ENCODE measurements at regions not wholly inside any gene's neighbourhood (a gene's known extent, or its start where the extent isn't known, plus 50 kb on each side); places are given as distances from the start of the nearest gene placed in this dataset.
A peak's percentile ranks its signal among the peaks of the same experiment; 100 is the strongest.
"Not testable (repeated sequence)": the region's sequence is repeated elsewhere in the genome, so short reads cannot be mapped to it uniquely, and the experiment has no call there.

- DNase-seq (ENCODE audit: low read depth), result not testable (repeated sequence)
Observed at GRCh38 chr7:84880326-84880997, 306.4 kb downstream of the SEMA3D start.

GRCh38 chr7:84879570-84880325 lies 307.1 kb downstream of the SEMA3D start:
- DNase-seq (ENCODE audit: low read depth), result no peak

GRCh38 chr7:84877943-84878570 lies 308.8 kb downstream of the SEMA3D start:
- DNase-seq (ENCODE audit: low read depth), result no peak

GRCh38 chr7:84876061-84876821 lies 310.6 kb downstream of the SEMA3D start:
- no peak for DNase-seq (ENCODE audit: low read depth)

DNA sequence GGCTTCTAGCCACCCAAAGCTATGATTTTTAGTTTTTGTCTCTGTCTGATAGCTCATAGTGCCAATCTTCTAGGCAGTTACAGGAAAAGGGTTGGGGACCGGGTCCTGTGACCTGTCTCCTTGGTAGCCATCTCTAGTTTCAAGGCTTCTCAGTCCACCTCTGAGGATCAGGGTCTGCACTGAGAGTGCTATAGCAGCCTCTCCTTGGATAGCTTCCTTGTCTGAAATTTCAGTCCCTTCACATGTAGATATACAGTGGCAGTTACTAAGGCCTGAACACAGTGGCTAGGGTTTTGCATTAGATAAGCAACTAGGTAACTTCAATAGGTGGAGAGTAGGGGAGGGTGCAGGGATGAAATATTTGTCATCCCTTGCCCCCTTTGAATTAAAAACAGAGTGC lies 321.3 kb downstream of the SEMA3D start:
- no peak for DNase-seq (ENCODE audit: low read depth)

GRCh38 chr7:84857336-84857735 lies 329.5 kb downstream of the SEMA3D start:
- DNase-seq (ENCODE audit: low read depth), result no peak

- no peak for DNase-seq (ENCODE audit: low read depth)
Observed at GRCh38 chr7:84855758-84856157, 331.1 kb downstream of the SEMA3D start.

GRCh38 chr7:84848974-84849372 lies 337.9 kb downstream of the SEMA3D start:
- not testable (repeated sequence) for DNase-seq (ENCODE audit: low read depth)

GRCh38 chr7:84848219-84848973 lies 338.5 kb downstream of the SEMA3D start:
- DNase-seq (ENCODE audit: low read depth), result no peak

- DNase-seq (ENCODE audit: low read depth), result no peak
Observed at GRCh38 chr7:84847790-84848189, 339.1 kb downstream of the SEMA3D start.

DNA sequence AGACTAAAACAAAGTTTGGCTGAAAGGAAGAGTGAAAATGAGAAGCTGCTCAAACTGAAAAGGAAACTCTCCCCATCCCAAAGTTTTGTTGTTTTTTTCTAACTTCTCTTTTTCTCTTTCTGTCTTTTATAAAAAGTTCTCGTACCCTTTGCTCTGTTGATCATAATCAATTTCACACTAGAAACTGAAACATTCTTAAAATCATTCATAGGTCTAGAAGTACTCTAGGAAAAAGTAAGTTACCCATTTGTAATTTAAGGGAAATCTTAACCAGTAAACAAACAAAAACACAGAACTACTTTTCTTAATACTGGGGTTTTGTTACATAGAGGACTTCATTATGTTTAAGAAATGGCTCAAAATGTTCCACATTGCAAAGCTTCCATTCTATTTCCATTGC lies 339.8 kb downstream of the SEMA3D start:
- no peak for DNase-seq (ENCODE audit: low read depth)

GRCh38 chr7:84845971-84846370 lies 340.9 kb downstream of the SEMA3D start:
- DNase-seq (ENCODE audit: low read depth), result no peak

- no peak for DNase-seq (ENCODE audit: low read depth)
Observed at GRCh38 chr7:84844771-84845170, 342.1 kb downstream of the SEMA3D start.

- peak; percentile 25 for DNase-seq (ENCODE audit: low read depth)
Observed at GRCh38 chr7:84841809-84842208, 345.0 kb downstream of the SEMA3D start.

GRCh38 chr7:84838857-84839256 lies 348.0 kb downstream of the SEMA3D start:
- DNase-seq (ENCODE audit: low read depth), result no peak

DNA sequence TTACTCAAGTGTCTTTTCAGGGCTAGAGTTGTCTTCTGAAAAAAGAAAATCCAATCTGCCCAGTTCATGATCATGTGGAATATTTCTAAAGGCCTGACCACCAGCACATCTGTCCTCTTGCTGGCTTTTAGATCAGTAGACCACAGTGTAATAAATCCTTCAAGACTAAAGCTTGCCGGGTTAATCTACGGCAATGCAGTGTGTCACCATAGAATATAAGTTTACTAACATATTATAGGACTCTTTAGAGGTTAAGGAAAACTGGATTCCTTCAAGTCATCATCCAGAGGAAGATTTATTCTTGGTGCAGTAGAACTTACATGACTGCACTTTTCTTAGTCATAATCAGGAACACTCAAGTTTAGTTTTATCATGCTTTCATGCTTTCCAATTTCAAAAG lies 349.5 kb downstream of the SEMA3D start:
- peak; percentile 47 for DNase-seq (ENCODE audit: low read depth)

GRCh38 chr7:84829719-84830118 lies 357.1 kb downstream of the SEMA3D start:
- no peak for DNase-seq (ENCODE audit: low read depth)

DNA sequence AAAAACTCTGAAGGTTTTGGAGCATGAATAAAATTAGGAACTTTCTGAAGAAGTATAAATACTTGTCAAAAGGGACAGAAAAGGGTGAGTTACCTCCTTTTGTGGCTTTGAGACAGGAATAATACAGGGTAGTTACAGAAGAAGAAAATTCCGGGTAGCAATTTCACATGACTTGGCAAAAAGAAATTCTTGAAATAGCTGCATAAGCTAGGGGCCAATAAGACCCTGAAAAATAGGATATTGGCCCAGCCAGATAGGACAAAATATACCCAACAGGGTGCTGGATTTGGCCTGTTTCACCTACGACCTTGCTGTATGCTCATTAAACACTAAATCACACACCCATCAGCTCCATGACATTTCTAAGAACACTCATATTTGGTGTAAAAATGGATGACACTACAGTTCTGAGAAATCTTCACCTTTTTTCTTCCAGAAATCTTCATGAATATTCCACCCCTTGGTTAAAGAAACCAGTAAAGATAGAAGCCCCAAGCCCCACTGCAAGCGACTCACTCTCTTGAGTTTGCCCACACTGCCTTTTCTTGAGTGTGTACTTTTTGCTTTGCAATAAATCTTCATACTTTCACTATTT lies 362.7 kb downstream of the SEMA3D start:
- DNase-seq (ENCODE audit: low read depth), result no peak

GRCh38 chr7:84823530-84823929 lies 363.3 kb downstream of the SEMA3D start:
- no peak for DNase-seq (ENCODE audit: low read depth)

- DNase-seq (ENCODE audit: low read depth), result no peak
Observed at GRCh38 chr7:84822941-84823510, 363.8 kb downstream of the SEMA3D start.

All from GM04504 (cell line).